Astrocyte of the cerebellum (primary cell): ENCODE measurements at regions not wholly inside any gene's neighbourhood (a gene's known extent, or its start where the extent isn't known, plus 50 kb on each side); places are given as distances from the start of the nearest gene placed in this dataset.

Experiments
- DNase-seq: peaks from one replicate; pipeline ENCODE4 v3.0.0-alpha.2; 2011; ENCODE audit warnings: low read depth
- H3K4me3 ChIP-seq: 2 replicates; pipeline ENCODE4 v1.5.1; 2011; ENCODE audit warnings: mild to moderate bottlenecking, low read depth, low read length, moderate library complexity
- CTCF ChIP-seq: IDR thresholded peaks from 2 replicates; pipeline ENCODE4 v1.5.1; 2012; ENCODE audit warnings: low read length, low read depth, moderate library complexity, mild to moderate bottlenecking; ENCODE audit errors: missing control alignments
- in situ Hi-C: cut with HindIII; loops from 2 replicates; pipeline ENCODE4 v1.10.0; 2017; ENCODE audit warnings: low sequenced_read_pairs

- no peak for TF ChIP-seq CTCF
- in situ Hi-C loops: no loop called here
- no peak for DNase-seq
- no peak overlapping the region for H3K4me3 ChIP-seq
Observed at GRCh38 chr10:10385831-10386230, 631.8 kb upstream of the CELF2 start.

GRCh38 chr10:10389182-10389581 is 628.5 kb upstream of the CELF2 start:
- H3K4me3 ChIP-seq: no peak overlapping the region
- TF ChIP-seq CTCF: no peak
- in situ Hi-C loops: no loop called here
- DNase-seq: no peak

- in situ Hi-C loops: no loop called here
- no peak overlapping the region for H3K4me3 ChIP-seq
- no peak for TF ChIP-seq CTCF
- DNase-seq: no peak
Observed at GRCh38 chr10:10392511-10392910, 625.2 kb upstream of the CELF2 start.

- no peak overlapping the region for H3K4me3 ChIP-seq
- in situ Hi-C loops: no loop called here
- DNase-seq: no peak
- no peak for TF ChIP-seq CTCF
Observed at GRCh38 chr10:10394933-10395658, 622.6 kb upstream of the CELF2 start.

- no peak for DNase-seq
- no peak for TF ChIP-seq CTCF
- no peak overlapping the region for H3K4me3 ChIP-seq
- in situ Hi-C loops: no loop called here
Observed at GRCh38 chr10:10396601-10397000, 621.1 kb upstream of the CELF2 start.

- in situ Hi-C loops: no loop called here
Observed at GRCh38 chr10:10397906-10398305, 619.8 kb upstream of the CELF2 start.

More at GRCh38 chr10:10397906-10398305, 619.8 kb upstream of the CELF2 start:
- no peak overlapping the region for H3K4me3 ChIP-seq
- DNase-seq: no peak
- TF ChIP-seq CTCF: no peak
